ENCODE measurements at regions not wholly inside any gene's neighbourhood (a gene's known extent, or its start where the extent isn't known, plus 50 kb on each side); places are given as distances from the start of the nearest gene placed in this dataset.

- in situ Hi-C loops (cut with HindIII; ENCODE audit: low sequenced_read_pairs), result no loop called here
- no peak for DNase-seq (ENCODE audit: low read depth, low spot score)
- no peak overlapping the region for H3K4me3 ChIP-seq (ENCODE audit: low read depth, low read length)
- TF ChIP-seq, protein P1, sequence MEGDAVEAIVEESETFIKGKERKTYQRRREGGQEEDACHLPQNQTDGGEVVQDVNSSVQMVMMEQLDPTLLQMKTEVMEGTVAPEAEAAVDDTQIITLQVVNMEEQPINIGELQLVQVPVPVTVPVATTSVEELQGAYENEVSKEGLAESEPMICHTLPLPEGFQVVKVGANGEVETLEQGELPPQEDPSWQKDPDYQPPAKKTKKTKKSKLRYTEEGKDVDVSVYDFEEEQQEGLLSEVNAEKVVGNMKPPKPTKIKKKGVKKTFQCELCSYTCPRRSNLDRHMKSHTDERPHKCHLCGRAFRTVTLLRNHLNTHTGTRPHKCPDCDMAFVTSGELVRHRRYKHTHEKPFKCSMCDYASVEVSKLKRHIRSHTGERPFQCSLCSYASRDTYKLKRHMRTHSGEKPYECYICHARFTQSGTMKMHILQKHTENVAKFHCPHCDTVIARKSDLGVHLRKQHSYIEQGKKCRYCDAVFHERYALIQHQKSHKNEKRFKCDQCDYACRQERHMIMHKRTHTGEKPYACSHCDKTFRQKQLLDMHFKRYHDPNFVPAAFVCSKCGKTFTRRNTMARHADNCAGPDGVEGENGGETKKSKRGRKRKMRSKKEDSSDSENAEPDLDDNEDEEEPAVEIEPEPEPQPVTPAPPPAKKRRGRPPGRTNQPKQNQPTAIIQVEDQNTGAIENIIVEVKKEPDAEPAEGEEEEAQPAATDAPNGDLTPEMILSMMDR (IDR thresholded peaks at IDR 0.05; ENCODE audit: low read depth, low read length), result no peak
These were observed 333.4 kb upstream of the RNF32 start for GRCh38 chr7:156307193-156307592.

GRCh38 chr7:156305351-156305750, 335.2 kb upstream of the RNF32 start:
- DNase-seq (ENCODE audit: low read depth, low spot score), result no peak
- TF ChIP-seq, protein P1 (IDR thresholded peaks at IDR 0.05; ENCODE audit: low read depth, low read length), result no peak
- in situ Hi-C loops (cut with HindIII; ENCODE audit: low sequenced_read_pairs), result no loop called here
- no peak overlapping the region for H3K4me3 ChIP-seq (ENCODE audit: low read depth, low read length)

DNA sequence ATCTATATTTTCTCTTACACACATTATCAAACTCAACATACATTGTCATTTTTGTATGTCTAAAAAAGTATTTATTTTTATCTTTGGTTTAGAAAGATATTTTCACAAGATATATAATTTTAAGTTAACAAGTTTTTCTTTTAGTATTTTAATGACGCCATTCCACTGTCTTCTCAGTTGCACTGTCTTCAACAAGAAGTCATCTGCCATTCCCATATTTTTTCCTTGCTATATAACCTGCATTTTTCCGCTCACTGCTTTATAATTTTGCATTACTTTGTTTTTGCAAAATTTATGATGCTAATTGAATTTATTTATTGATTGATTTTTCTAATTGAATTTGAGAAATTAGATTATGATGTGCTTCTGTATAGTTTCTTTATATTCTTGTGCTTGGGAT, 357.8 kb upstream of the RNF32 start:
- TF ChIP-seq, protein P1 (IDR thresholded peaks at IDR 0.05; ENCODE audit: low read depth, low read length), result no peak
- no peak overlapping the region for H3K4me3 ChIP-seq (ENCODE audit: low read depth, low read length)
- no peak for DNase-seq (ENCODE audit: low read depth, low spot score)
- in situ Hi-C loops (cut with HindIII; ENCODE audit: low sequenced_read_pairs), result no loop called here

- DNase-seq (ENCODE audit: low read depth, low spot score), result no peak
These were observed 360.9 kb upstream of the RNF32 start for GRCh38 chr7:156279635-156280034.

GRCh38 chr7:156275292-156275691, 365.3 kb upstream of the RNF32 start:
- in situ Hi-C loops (cut with HindIII; ENCODE audit: low sequenced_read_pairs), result no loop called here
- no peak for DNase-seq (ENCODE audit: low read depth, low spot score)
- TF ChIP-seq, protein P1 (IDR thresholded peaks at IDR 0.05; ENCODE audit: low read depth, low read length), result no peak
- no peak overlapping the region for H3K4me3 ChIP-seq (ENCODE audit: low read depth, low read length)

More at GRCh38 chr7:156279635-156280034, 360.9 kb upstream of the RNF32 start:
- H3K4me3 ChIP-seq (ENCODE audit: low read depth, low read length), result no peak overlapping the region
- in situ Hi-C loops (cut with HindIII; ENCODE audit: low sequenced_read_pairs), result no loop called here
- TF ChIP-seq, protein P1 (IDR thresholded peaks at IDR 0.05; ENCODE audit: low read depth, low read length), result no peak

DNA sequence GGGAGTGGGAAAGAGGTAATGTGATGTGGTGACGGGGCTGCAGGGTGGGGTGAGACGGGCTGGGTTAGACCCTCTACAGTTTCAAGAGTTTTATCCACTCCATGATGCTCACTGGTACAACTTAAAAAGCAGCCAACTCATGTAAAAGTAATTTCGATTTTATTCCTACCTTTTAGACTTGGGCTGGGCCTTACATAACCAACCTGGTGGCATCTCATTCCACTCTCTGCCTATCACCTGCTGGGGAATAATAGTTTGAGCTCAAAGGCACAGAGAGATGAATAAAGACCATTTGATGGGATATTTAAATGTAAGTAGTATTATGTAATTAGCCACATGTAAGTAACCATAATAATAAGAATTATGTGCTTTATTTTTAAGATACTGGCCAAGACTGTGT, 366.0 kb upstream of the RNF32 start:
- DNase-seq (ENCODE audit: low read depth, low spot score), result no peak
- TF ChIP-seq, protein P1 (IDR thresholded peaks at IDR 0.05; ENCODE audit: low read depth, low read length), result no peak
- in situ Hi-C loops (cut with HindIII; ENCODE audit: low sequenced_read_pairs), result no loop called here
- no peak overlapping the region for H3K4me3 ChIP-seq (ENCODE audit: low read depth, low read length)

DNA sequence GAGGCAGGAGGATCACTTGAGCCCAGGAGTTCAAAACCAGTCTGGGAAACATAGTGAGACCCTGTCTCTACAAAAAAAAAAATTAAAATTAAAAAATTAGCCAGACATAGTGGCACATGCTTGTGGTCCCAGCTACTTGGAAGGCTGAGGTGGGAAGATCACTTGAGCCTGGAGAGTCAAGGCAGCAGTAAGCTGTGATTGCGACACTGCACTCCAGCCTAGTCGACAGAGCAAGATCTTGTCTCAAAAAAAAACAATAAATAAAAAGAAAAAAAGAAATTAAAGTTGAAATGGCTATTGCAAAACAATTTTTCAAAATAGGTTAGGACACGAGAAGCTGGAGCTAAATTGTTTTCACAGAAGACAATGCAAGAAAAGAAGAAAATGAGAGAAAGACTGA, 379.0 kb upstream of the RNF32 start:
- TF ChIP-seq, protein P1 (IDR thresholded peaks at IDR 0.05; ENCODE audit: low read depth, low read length), result no peak
- no peak for DNase-seq (ENCODE audit: low read depth, low spot score)
- in situ Hi-C loops (cut with HindIII; ENCODE audit: low sequenced_read_pairs), result no loop called here
- no peak overlapping the region for H3K4me3 ChIP-seq (ENCODE audit: low read depth, low read length)
